ENCODE measurements at regions not wholly inside any gene's neighbourhood (a gene's known extent, or its start where the extent isn't known, plus 50 kb on each side); places are given as distances from the start of the nearest gene placed in this dataset.
A peak's percentile ranks its signal among the peaks of the same experiment; 100 is the strongest.

GRCh38 chr13:75946536-75947284 is 310.6 kb downstream of the LMO7 start:
- 46 to 52% methylated on average over 4 of the region's 4 CpGs for WGBS, 2 donors
- TF ChIP-seq POLR2A (IDR thresholded peaks at IDR 0.05) (no peak), CTCF (IDR thresholded peaks at IDR 0.05) (no peak)
- DNase-seq (ENCODE audit: low spot score in 2 of 2), result peak in 1 of 2 donors; percentile 15
- intact Hi-C loops (cut with DNase I; ENCODE audit: low total_unique reads), result no loop called here
- no peak overlapping the region for H3K4me3 ChIP-seq (ENCODE audit: low read depth, poor library complexity, severe bottlenecking)

- WGBS, 2 donors, result 76 to 83% methylated on average over 3 of the region's 3 CpGs
- no peak overlapping the region for H3K4me3 ChIP-seq (ENCODE audit: low read depth, poor library complexity, severe bottlenecking)
- no peak for TF ChIP-seq POLR2A (IDR thresholded peaks at IDR 0.05)
- TF ChIP-seq CTCF (IDR thresholded peaks at IDR 0.05), result no peak
- intact Hi-C loops (cut with DNase I; ENCODE audit: low total_unique reads), result no loop called here
- no peak for DNase-seq (ENCODE audit: low spot score in 2 of 2)
Observed at GRCh38 chr13:75945841-75946482, 309.8 kb downstream of the LMO7 start.

- TF ChIP-seq POLR2A (IDR thresholded peaks at IDR 0.05) (no peak), CTCF (IDR thresholded peaks at IDR 0.05) (no peak)
- H3K4me3 ChIP-seq (ENCODE audit: low read depth, poor library complexity, severe bottlenecking), result no peak overlapping the region
- intact Hi-C loops (cut with DNase I; ENCODE audit: low total_unique reads), result no loop called here
- WGBS, 2 donors, result 49 to 52% methylated on average over 2 of the region's 2 CpGs
- DNase-seq (ENCODE audit: low spot score in 2 of 2), result no peak
Observed at GRCh38 chr13:75938811-75939560, 302.9 kb downstream of the LMO7 start.

GRCh38 chr13:75936791-75937190 is 300.7 kb downstream of the LMO7 start:
- no peak overlapping the region for H3K4me3 ChIP-seq (ENCODE audit: low read depth, poor library complexity, severe bottlenecking)
- WGBS, 2 donors, result 93 to 97% methylated on average over 1 of the region's 1 CpG
- intact Hi-C loops (cut with DNase I; ENCODE audit: low total_unique reads), result no loop called here
- no peak for DNase-seq (ENCODE audit: low spot score in 2 of 2)
- no peak for TF ChIP-seq CTCF (IDR thresholded peaks at IDR 0.05)

GRCh38 chr13:75935805-75936204 is 299.7 kb downstream of the LMO7 start:
- 95 to 96% methylated on average over 2 of the region's 2 CpGs for WGBS, 2 donors

More at GRCh38 chr13:75935805-75936204, 299.7 kb downstream of the LMO7 start:
- TF ChIP-seq CTCF (IDR thresholded peaks at IDR 0.05) (no peak), POLR2A (IDR thresholded peaks at IDR 0.05) (no peak)
- no peak overlapping the region for H3K4me3 ChIP-seq (ENCODE audit: low read depth, poor library complexity, severe bottlenecking)
- DNase-seq (ENCODE audit: low spot score in 2 of 2), result no peak
- intact Hi-C loops (cut with DNase I; ENCODE audit: low total_unique reads), result no loop called here
